ENCODE measurements at regions not wholly inside any gene's neighbourhood (a gene's known extent, or its start where the extent isn't known, plus 50 kb on each side); places are given as distances from the start of the nearest gene placed in this dataset.
A peak's percentile ranks its signal among the peaks of the same experiment; 100 is the strongest.

DNA sequence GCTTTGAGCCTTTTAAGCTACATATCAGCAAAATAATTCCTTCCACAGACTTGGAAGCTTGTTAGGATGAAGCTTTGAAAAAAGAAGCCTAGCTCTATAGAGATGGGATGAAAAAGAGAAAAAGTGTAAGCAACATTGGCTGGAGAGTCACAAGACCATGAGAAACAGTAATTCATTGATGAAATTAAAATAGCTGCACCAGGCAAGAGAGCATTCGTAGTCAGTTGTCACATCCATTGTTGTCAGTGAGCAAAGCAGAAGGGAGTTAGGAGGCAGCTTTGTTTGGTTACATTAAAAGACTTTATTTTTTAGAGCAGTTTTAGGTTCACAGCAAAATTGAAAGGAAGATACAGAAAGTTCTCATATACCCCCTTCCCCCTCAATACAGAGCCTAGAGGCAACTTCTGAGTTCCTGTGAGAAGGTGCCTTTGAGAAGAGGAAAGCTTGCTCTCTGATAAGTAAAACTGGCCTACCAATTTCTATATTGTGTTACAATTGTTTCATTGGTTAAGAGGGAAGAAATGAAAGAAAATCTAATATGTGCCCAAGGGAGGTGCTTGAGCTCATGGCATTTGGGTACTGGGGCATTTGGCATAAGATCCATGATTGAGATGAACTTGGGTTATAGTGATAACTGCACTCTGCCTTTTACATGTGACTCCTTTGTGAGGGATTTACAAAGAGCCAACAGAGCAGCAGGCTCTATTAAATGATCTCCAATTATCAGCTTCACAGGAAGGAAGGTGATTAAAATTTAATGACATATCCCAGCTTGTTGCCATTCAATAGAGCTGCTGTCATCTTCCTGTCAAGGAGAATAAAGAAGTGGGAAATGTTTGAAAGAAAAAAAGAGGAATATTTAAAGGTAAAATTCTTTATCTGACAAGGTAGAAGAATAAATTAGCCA, 361.3 kb upstream of the TMTC1 start:
- DNase-seq (ENCODE audit: low read depth) = no peak
- no peak overlapping the region for H3K4me3 ChIP-seq (replicated peaks; ENCODE audit: low read depth, low read length)
- TF ChIP-seq, protein P1, sequence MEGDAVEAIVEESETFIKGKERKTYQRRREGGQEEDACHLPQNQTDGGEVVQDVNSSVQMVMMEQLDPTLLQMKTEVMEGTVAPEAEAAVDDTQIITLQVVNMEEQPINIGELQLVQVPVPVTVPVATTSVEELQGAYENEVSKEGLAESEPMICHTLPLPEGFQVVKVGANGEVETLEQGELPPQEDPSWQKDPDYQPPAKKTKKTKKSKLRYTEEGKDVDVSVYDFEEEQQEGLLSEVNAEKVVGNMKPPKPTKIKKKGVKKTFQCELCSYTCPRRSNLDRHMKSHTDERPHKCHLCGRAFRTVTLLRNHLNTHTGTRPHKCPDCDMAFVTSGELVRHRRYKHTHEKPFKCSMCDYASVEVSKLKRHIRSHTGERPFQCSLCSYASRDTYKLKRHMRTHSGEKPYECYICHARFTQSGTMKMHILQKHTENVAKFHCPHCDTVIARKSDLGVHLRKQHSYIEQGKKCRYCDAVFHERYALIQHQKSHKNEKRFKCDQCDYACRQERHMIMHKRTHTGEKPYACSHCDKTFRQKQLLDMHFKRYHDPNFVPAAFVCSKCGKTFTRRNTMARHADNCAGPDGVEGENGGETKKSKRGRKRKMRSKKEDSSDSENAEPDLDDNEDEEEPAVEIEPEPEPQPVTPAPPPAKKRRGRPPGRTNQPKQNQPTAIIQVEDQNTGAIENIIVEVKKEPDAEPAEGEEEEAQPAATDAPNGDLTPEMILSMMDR (IDR thresholded peaks at IDR 0.05; ENCODE audit: low read length, missing control alignments) = no peak

DNA sequence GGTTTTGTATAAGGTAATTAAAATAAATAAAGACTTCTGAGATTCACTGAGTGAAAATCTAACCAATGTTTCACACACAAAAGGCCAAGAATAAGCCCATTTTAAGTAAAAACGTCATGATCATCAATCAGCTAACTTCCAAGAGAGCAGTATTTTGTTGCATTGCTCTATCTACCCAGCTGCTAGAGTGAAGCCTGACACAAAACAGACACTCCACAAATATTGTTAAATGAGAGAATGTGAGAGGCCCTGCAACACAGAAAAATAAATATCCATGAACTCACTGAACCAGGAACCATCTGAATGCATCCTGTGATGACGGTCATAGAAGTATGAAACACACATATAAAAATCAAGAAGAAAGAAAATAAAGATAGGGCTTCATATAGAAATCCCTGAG, 358.6 kb upstream of the TMTC1 start:
- H3K4me3 ChIP-seq (replicated peaks; ENCODE audit: low read depth, low read length) = no peak overlapping the region
- TF ChIP-seq, protein P1 (IDR thresholded peaks at IDR 0.05; ENCODE audit: low read length, missing control alignments) = no peak
- DNase-seq (ENCODE audit: low read depth) = no peak

DNA sequence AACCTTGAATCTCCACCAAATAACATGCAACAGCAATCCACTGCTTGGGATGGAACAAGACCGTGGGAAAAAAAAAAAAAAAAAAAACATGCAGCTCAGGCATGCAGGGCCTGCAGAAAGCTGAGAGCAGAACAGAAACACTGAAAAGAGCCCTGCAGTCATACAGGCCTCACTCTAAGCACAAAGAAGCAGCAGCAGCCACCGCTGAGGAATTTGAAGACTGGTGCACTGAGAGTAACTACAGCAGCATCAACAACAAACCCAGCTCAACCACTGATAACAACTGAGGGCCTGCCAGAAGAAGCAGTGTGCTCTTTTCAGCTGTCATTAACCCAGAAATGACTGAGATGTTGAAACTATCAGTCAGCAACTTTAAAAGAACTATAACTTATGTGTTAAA, 354.7 kb upstream of the TMTC1 start:
- TF ChIP-seq, protein P1 (IDR thresholded peaks at IDR 0.05; ENCODE audit: low read length, missing control alignments) = no peak
- H3K4me3 ChIP-seq (replicated peaks; ENCODE audit: low read depth, low read length) = no peak overlapping the region
- peak; percentile 36 for DNase-seq (ENCODE audit: low read depth)

DNA sequence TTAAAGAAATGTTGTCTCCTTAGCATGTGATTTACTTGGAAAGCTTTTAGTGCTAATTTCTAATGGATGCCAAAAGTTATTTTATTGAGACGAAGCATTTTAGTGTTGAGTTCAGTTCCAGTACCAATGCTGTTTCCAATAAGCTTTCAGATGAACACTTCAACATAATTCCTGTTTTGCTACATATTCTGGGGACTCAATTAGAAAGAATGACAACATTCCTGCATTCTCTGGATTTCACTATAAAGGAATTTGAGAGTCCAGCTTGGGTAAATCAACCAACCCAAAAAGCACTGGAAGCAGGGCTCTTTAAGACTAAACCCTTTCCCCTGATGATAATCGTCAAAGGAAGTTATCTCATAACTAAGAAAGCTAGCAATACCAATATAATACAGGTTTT, 353.0 kb upstream of the TMTC1 start:
- DNase-seq (ENCODE audit: low read depth) = no peak
- no peak overlapping the region for H3K4me3 ChIP-seq (replicated peaks; ENCODE audit: low read depth, low read length)
- TF ChIP-seq, protein P1 (IDR thresholded peaks at IDR 0.05; ENCODE audit: low read length, missing control alignments) = no peak

DNA sequence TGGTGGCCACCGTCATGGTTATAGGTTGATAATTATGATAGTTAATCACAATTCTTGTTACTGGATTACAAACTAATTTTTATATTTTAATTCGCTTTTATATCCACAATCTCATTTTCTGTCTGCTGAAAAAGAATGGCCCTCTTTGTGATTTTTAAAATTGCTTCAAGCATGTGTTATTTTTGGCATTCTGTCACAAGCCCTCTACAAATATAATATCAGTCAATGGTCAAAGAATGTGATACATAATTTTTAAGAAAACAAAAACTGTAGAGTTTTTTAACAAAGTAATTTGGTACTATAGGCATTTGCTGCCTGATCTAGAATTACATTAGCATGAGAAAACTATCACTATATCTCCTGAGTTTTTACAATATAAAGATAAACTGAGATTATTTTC, 352.0 kb upstream of the TMTC1 start:
- H3K4me3 ChIP-seq (replicated peaks; ENCODE audit: low read depth, low read length) = no peak overlapping the region
- TF ChIP-seq, protein P1 (IDR thresholded peaks at IDR 0.05; ENCODE audit: low read length, missing control alignments) = no peak
- DNase-seq (ENCODE audit: low read depth) = no peak

DNA sequence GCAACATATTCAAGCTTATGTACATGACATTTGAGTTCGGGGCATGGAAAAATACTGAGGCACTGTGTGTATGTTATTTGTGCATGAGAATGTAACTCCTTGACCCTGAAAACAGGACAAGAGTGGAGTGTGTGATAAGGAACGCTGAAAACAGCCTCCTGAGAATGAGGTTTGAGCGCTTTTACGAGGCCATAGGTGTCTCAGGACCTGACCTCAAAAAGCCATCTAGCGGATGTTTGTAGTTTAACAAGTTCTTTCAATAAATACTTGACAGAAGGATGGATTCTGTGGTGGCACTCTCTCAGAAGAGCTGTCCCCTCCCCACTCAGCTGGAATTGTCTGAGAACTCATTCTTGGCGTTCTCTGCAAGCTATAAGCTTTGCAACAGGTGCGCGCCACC, 350.5 kb upstream of the TMTC1 start:
- TF ChIP-seq, protein P1 (IDR thresholded peaks at IDR 0.05; ENCODE audit: low read length, missing control alignments) = no peak
- no peak overlapping the region for H3K4me3 ChIP-seq (replicated peaks; ENCODE audit: low read depth, low read length)
- DNase-seq (ENCODE audit: low read depth) = no peak

DNA sequence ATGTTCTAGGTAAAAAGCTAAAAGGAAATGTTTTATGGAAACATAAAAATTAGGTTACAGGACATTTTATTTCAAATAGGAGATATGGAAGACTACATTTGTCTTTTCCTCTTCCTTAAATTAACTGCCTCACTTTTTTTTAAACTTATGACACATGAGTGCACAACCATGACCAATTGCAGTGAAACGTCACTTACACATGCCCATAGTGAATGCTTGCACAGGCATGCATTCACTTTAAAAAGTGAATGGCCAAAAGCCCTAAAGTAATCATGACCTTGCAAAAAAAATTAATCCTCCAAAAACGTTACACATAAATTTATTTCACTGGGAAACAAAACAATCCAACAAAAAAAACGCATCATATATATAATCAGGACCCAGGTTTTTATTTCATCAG, 343.2 kb upstream of the TMTC1 start:
- TF ChIP-seq, protein P1 (IDR thresholded peaks at IDR 0.05; ENCODE audit: low read length, missing control alignments) = no peak
- no peak overlapping the region for H3K4me3 ChIP-seq (replicated peaks; ENCODE audit: low read depth, low read length)
- DNase-seq (ENCODE audit: low read depth) = no peak

Data from fibroblast of pulmonary artery (primary cell).